Cardiac muscle cell (in vitro differentiated cells and primary cell): ENCODE measurements at regions not wholly inside any gene's neighbourhood (a gene's known extent, or its start where the extent isn't known, plus 50 kb on each side); places are given as distances from the start of the nearest gene placed in this dataset.

Experiments used
- DNase-seq, 2 donors: peaks; one replicate each; pipeline versions ENCODE4 v3.0.0 to v3.0.0-alpha.2; 2010 to 2017; ENCODE audit warnings: low read depth in 1 of 2, low spot score in 1 of 2
- H3K27ac ChIP-seq: fragments of 200-600 bp; sonication (generic); 2 replicates; pipeline ENCODE4 v1.5.1; 2016
- H3K27me3 ChIP-seq: fragments of 200-600 bp; sonication (generic); 2 replicates; pipeline ENCODE4 v1.6.0; 2016; ENCODE audit warnings: control low read depth
- H3K36me3 ChIP-seq: fragments of 200-600 bp; sonication (generic); 2 replicates; pipeline ENCODE4 v1.5.1; 2016; ENCODE audit warnings: control low read depth
- H3K4me1 ChIP-seq: fragments of 200-600 bp; sonication (generic); 2 replicates; pipeline ENCODE4 v1.8.1; 2017; ENCODE audit warnings: low read depth, mild to moderate bottlenecking, mixed run types
- H3K4me3 ChIP-seq: fragments of 200-600 bp; sonication (generic); 2 replicates; pipeline ENCODE4 v1.5.1; 2016; ENCODE audit warnings: mild to moderate bottlenecking
- H3K9me3 ChIP-seq: fragments of 200-600 bp; sonication (generic); 2 replicates; pipeline ENCODE4 v1.5.1; 2017; ENCODE audit warnings: low read depth, mild to moderate bottlenecking, control low read depth
- TF ChIP-seq, protein P1 (sequence below): IDR thresholded peaks from 2 replicates; pipeline ENCODE4 v1.5.1; 2012; ENCODE audit warnings: low read depth, mild to moderate bottlenecking, low read length

DNA sequence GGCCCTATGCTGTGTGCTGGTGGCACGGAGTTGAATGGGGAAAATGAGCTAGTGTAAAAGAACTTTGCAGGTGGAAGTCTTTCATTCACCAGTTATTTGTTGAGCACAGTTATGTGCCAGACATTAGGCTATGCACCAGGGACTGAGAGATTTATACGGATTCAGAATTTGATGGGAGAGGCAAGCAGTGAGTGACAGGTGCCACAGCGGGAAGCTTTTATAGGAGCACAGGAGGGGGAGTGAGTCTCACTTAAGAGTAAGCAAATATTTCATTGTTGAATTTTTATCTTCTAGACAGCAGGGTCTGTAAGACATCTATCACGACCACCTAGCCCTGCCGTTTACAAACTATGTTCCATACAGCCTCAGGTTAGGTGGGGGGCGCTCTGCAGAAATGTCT is 320.6 kb downstream of the SNAPC1 start:
- no peaks in the 10 kb centered on the region for H3K9me3 ChIP-seq
- H3K4me1 ChIP-seq, result no peaks in the 10 kb centered on the region
- H3K4me3 ChIP-seq, result no peak overlapping the region
- TF ChIP-seq, protein P1, sequence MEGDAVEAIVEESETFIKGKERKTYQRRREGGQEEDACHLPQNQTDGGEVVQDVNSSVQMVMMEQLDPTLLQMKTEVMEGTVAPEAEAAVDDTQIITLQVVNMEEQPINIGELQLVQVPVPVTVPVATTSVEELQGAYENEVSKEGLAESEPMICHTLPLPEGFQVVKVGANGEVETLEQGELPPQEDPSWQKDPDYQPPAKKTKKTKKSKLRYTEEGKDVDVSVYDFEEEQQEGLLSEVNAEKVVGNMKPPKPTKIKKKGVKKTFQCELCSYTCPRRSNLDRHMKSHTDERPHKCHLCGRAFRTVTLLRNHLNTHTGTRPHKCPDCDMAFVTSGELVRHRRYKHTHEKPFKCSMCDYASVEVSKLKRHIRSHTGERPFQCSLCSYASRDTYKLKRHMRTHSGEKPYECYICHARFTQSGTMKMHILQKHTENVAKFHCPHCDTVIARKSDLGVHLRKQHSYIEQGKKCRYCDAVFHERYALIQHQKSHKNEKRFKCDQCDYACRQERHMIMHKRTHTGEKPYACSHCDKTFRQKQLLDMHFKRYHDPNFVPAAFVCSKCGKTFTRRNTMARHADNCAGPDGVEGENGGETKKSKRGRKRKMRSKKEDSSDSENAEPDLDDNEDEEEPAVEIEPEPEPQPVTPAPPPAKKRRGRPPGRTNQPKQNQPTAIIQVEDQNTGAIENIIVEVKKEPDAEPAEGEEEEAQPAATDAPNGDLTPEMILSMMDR, result no peak
- H3K27me3 ChIP-seq, result no peaks in the 10 kb centered on the region
- H3K36me3 ChIP-seq, result no peaks in the 10 kb centered on the region
- no peak for DNase-seq
- H3K27ac ChIP-seq, result no peak overlapping the region

DNA sequence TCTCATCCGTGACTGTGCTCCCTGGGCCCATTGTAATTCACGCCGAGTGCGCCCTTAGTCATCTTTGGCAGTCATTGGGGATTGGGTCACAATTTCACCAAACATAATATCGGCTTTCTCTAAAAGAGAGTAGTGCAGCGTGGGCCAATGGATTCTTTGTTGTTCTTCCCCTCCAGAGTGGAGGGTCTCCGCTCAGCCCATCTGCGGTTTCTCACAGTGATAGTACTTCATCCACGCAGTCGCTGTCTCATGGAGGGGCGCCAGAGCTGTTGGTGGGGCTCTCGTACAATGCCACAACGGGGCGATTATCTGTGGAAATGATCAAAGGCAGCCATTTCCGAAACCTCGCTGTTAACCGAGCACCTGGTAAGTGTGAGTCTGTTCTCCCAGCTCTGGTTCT is 321.8 kb downstream of the SNAPC1 start:
- Histone ChIP-seq H3K27me3 (no peaks in the 10 kb centered on the region), H3K9me3 (no peaks in the 10 kb centered on the region), H3K4me3 (no peak overlapping the region), H3K36me3 (no peaks in the 10 kb centered on the region), H3K27ac (no peak overlapping the region), H3K4me1 (no peaks in the 10 kb centered on the region)
- TF ChIP-seq, protein P1, result no peak
- no peak for DNase-seq

DNA sequence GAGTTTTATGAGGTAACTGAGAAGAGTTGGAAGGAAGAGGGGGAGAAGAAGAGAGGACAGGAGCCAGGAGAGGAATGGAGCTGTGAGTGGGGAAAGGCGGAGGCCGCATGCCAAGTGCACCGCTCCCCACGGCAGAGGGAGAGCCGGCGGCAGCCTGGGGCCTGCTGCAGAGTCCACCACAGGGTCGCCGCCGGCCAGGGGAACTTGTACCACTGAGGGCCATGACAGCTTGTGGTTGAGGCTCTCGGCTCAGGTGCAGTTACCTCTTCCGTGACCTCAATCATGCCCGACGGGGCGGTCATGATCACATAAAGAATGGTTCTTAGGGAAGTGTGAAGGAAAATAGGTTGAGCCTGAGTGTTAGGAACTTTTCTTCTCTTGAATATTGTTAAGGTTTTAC is 325.0 kb downstream of the SNAPC1 start:
- Histone ChIP-seq H3K27me3 (no peaks in the 10 kb centered on the region), H3K36me3 (no peaks in the 10 kb centered on the region), H3K4me1 (no peaks in the 10 kb centered on the region), H3K9me3 (no peaks in the 10 kb centered on the region), H3K4me3 (no peak overlapping the region), H3K27ac (no peak overlapping the region)
- TF ChIP-seq, protein P1, result no peak
- DNase-seq, result no peak

DNA sequence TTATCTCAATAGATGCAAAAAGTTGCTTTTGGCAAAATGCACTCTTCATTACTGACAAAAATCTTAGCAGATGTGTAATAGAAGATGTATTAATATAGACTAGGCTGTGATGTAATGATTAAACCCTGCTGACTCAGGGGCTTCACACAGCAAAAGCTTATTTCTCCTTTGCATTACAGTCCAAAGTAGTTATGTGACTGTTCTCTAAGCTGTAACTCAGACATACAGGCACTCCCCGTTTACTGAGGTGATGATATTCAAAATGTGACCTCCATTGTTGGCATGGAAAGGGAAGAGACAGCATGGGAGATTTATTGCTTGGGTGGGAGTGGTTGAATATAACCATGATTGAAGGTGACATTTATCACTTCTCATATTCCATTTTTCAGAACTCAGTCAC is 331.5 kb downstream of the SNAPC1 start:
- TF ChIP-seq, protein P1, result no peak
- DNase-seq, result no peak
- no peaks in the 10 kb centered on the region for H3K4me1 ChIP-seq
- H3K4me3 ChIP-seq, result no peak overlapping the region
- no peaks in the 10 kb centered on the region for H3K9me3 ChIP-seq
- no peaks in the 10 kb centered on the region for H3K27me3 ChIP-seq
- H3K27ac ChIP-seq, result no peak overlapping the region
- H3K36me3 ChIP-seq, result no peaks in the 10 kb centered on the region

DNA sequence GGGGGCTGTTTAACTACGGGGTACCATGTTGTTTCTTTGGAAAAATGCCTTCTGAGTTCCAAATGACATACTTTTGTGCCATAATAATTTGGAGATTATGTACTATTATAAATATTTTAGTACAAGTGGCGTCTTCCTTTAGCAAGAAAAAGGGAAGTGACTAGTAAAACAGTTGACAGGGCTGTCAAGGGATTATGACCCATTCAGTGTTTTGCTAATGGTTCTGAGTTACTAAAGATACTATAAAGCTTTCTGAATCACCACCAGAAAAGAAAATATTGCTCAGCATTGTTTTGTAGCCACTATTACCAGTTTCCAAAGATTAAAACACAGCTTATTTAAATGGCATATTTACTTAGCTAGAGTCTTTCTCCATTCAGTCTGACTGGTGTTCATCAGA is 334.9 kb downstream of the SNAPC1 start:
- H3K9me3 ChIP-seq, result no peaks in the 10 kb centered on the region
- no peak overlapping the region for H3K27ac ChIP-seq
- TF ChIP-seq, protein P1, result no peak
- no peaks in the 10 kb centered on the region for H3K27me3 ChIP-seq
- no peaks in the 10 kb centered on the region for H3K4me1 ChIP-seq
- H3K4me3 ChIP-seq, result no peak overlapping the region
- H3K36me3 ChIP-seq, result no peaks in the 10 kb centered on the region
- DNase-seq, result no peak

DNA sequence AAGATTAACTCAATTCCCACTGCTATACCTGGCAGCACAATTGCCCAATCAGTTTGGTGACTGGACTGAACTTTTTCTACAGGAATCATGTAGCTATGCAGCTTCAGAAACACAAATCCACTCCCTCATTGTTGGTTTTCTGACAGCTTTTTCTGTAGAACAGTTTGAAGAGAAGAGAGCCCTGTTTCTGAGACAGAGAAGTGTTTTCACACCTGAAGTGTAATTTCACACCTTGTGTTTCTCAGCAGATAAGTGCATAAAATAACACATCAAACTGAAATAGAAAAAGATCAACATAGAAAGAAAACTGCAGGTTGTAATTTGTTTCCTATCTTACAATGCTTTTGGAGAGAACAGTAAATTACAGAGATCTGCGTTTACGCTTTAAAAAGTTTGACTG is 335.6 kb downstream of the SNAPC1 start:
- Histone ChIP-seq H3K4me1 (no peaks in the 10 kb centered on the region), H3K4me3 (no peak overlapping the region), H3K27ac (no peak overlapping the region), H3K9me3 (no peaks in the 10 kb centered on the region), H3K36me3 (no peaks in the 10 kb centered on the region), H3K27me3 (no peaks in the 10 kb centered on the region)
- DNase-seq, result no peak
- TF ChIP-seq, protein P1, result no peak
